HEK293 (cell line): ENCODE measurements at regions not wholly inside any gene's neighbourhood (a gene's known extent, or its start where the extent isn't known, plus 50 kb on each side); places are given as distances from the start of the nearest gene placed in this dataset.

ENCODE experiments used
- CTCF ChIA-PET: fragments of 350-600 bp; formaldehyde crosslinking; extraction: SDS; loops from one replicate; lab custom pipeline; 2021; ENCODE audit warnings: antibody characterized with exemption; lab: Yijun Ruan, JAX
- POLR2A ChIA-PET: fragments of 300-600 bp; formaldehyde crosslinking; extraction: SDS; loops from one replicate; lab custom pipeline; 2020; ENCODE audit warnings: antibody characterized with exemption, inconsistent platforms; lab: Yijun Ruan, JAX
- H3K27ac ChIP-seq: fragments of 200-500 bp; sonication (Bioruptor generic); 2 replicates; pipeline ENCODE4 v1.5.1; 2014; ENCODE audit warnings: low read depth, low read length, control low read depth, inconsistent platforms; ENCODE audit errors: extremely low read depth
- H3K36me3 ChIP-seq, 2 experiments: fragments of 200-500 bp in 1 of 2; sonication (Bioruptor generic) in 1 of 2; 1 replicate in 1 of 2; 2 replicates in 1 of 2; pipeline ENCODE4 v1.5.1; 2014 to 2017; ENCODE audit warnings: inconsistent platforms in 2 of 2, low read length in 2 of 2; ENCODE audit not compliant: control insufficient read depth in 2 of 2, insufficient read depth in 1 of 2
- H3K4me1 ChIP-seq: fragments of 200-500 bp; sonication (Bioruptor generic); 2 replicates; pipeline ENCODE4 v1.5.1; 2014; ENCODE audit warnings: mild to moderate bottlenecking, low read length, inconsistent platforms; ENCODE audit not compliant: control insufficient read depth, insufficient read depth
- H3K4me3 ChIP-seq: 2 replicates; pipeline ENCODE4 v1.5.1; 2011; ENCODE audit warnings: low read depth, mild to moderate bottlenecking, control low read depth, low read length, moderate library complexity
- H3K9me3 ChIP-seq: fragments of 200-500 bp; sonication (Bioruptor generic); 2 replicates; pipeline ENCODE4 v1.5.1; 2014; ENCODE audit warnings: low read depth, low read length, inconsistent platforms; ENCODE audit not compliant: control insufficient read depth, insufficient read depth
- EGR2 ChIP-seq: fragments of 450-650 bp; formaldehyde crosslinking; IDR thresholded peaks from 2 replicates; pipeline ENCODE4 v1.5.1; 2016; ENCODE audit warnings: low read depth, missing biosample characterization, missing genetic modification characterization
- MEIS1 ChIP-seq: sonication (generic); formaldehyde crosslinking; IDR thresholded peaks from 2 replicates; pipeline ENCODE4 v1.8.1; 2022; ENCODE audit warnings: missing genetic modification reagents, mild to moderate bottlenecking, borderline replicate concordance
- OSR2 ChIP-seq: fragments of 450-650 bp; formaldehyde crosslinking; IDR thresholded peaks from 2 replicates; pipeline ENCODE4 v1.5.1; 2016; ENCODE audit warnings: missing biosample characterization, missing genetic modification characterization
- TRIM28 ChIP-seq: IDR thresholded peaks from 2 replicates; pipeline ENCODE4 v1.6.1; 2011; ENCODE audit warnings: low read length, control low read depth, borderline replicate concordance
- ZBTB48 ChIP-seq: fragments of 450-650 bp; formaldehyde crosslinking; IDR thresholded peaks from 2 replicates; pipeline ENCODE4 v1.5.1; 2016; ENCODE audit warnings: missing biosample characterization, missing genetic modification characterization
- ZFP41 ChIP-seq: fragments of 450-650 bp; formaldehyde crosslinking; IDR thresholded peaks from 2 replicates; pipeline ENCODE4 v1.5.1; 2016; ENCODE audit warnings: missing biosample characterization, missing genetic modification characterization, borderline replicate concordance
- ZNF112 ChIP-seq: fragments of 450-650 bp; formaldehyde crosslinking; IDR thresholded peaks from 2 replicates; pipeline ENCODE4 v1.5.0; 2017; ENCODE audit warnings: missing biosample characterization, missing genetic modification characterization
- ZNF132 ChIP-seq: fragments of 450-650 bp; formaldehyde crosslinking; IDR thresholded peaks from 2 replicates; pipeline ENCODE4 v1.5.1; 2017; ENCODE audit warnings: missing biosample characterization, missing genetic modification characterization, borderline replicate concordance
- ZNF19 ChIP-seq: fragments of 450-650 bp; formaldehyde crosslinking; IDR thresholded peaks from 2 replicates; pipeline ENCODE4; 2016; ENCODE audit warnings: missing biosample characterization, missing genetic modification characterization, low read depth
- ZNF248 ChIP-seq: fragments of 450-650 bp; formaldehyde crosslinking; IDR thresholded peaks from 2 replicates; pipeline ENCODE4 v1.5.1; 2017; ENCODE audit warnings: missing biosample characterization, missing genetic modification characterization
- ZNF311 ChIP-seq: fragments of 450-650 bp; formaldehyde crosslinking; IDR thresholded peaks from 2 replicates; pipeline ENCODE4 v1.5.1; 2017; ENCODE audit warnings: missing biosample characterization, missing genetic modification characterization, borderline replicate concordance
- ZNF341 ChIP-seq: fragments of 450-650 bp; formaldehyde crosslinking; IDR thresholded peaks from 2 replicates; pipeline ENCODE4; 2016; ENCODE audit warnings: low read depth, missing biosample characterization, missing genetic modification characterization
- ZNF362 ChIP-seq: fragments of 450-650 bp; formaldehyde crosslinking; IDR thresholded peaks from 2 replicates; pipeline ENCODE4 v1.5.1; 2016; ENCODE audit warnings: missing biosample characterization, missing genetic modification characterization
- ZNF37A ChIP-seq: fragments of 450-650 bp; IDR thresholded peaks from 2 replicates; pipeline ENCODE4 v1.5.1; 2018; ENCODE audit warnings: missing biosample characterization, missing genetic modification characterization
- ZNF426 ChIP-seq: fragments of 450-650 bp; formaldehyde crosslinking; IDR thresholded peaks from 2 replicates; pipeline ENCODE4 v1.5.1; 2017; ENCODE audit warnings: missing biosample characterization, missing genetic modification characterization, mild to moderate bottlenecking, inconsistent platforms, moderate library complexity
- ZNF558 ChIP-seq: fragments of 450-650 bp; formaldehyde crosslinking; IDR thresholded peaks from 2 replicates; pipeline ENCODE4 v1.5.1; 2016; ENCODE audit warnings: missing biosample characterization, missing genetic modification characterization
- ZNF621 ChIP-seq: fragments of 450-650 bp; formaldehyde crosslinking; IDR thresholded peaks from 2 replicates; pipeline ENCODE4 v1.5.1; 2017; ENCODE audit warnings: missing biosample characterization, missing genetic modification characterization
- ZNF701 ChIP-seq: fragments of 450-650 bp; formaldehyde crosslinking; IDR thresholded peaks from 2 replicates; pipeline ENCODE4 v1.5.1; 2016; ENCODE audit warnings: missing biosample characterization, missing genetic modification characterization
- ZNF777 ChIP-seq: fragments of 450-650 bp; formaldehyde crosslinking; IDR thresholded peaks from 2 replicates; pipeline ENCODE4 v1.5.1; 2017; ENCODE audit warnings: missing biosample characterization, missing genetic modification characterization, borderline replicate concordance
- ZNF785 ChIP-seq: fragments of 450-650 bp; formaldehyde crosslinking; IDR thresholded peaks from 2 replicates; pipeline ENCODE4 v1.5.1; 2016; ENCODE audit warnings: missing biosample characterization, missing genetic modification characterization
- TF ChIP-seq, protein P1 (sequence below): fragments of 450-650 bp; formaldehyde crosslinking; IDR thresholded peaks from 2 replicates; pipeline ENCODE4 v1.5.1; 2016; ENCODE audit warnings: missing biosample characterization, missing genetic modification characterization
- TF ChIP-seq, protein P2 (sequence below): IDR thresholded peaks from 2 replicates; pipeline ENCODE4 v1.6.1; 2011; ENCODE audit warnings: mild to moderate bottlenecking, low read depth, low read length, borderline replicate concordance

- Histone ChIP-seq H3K9me3 (no peaks in the 10 kb centered on the region), H3K36me3 (no peaks in the 10 kb centered on the region), H3K4me1 (peaks cover 12% of the 10 kb centered on the region), H3K4me3 (no peak overlapping the region), H3K27ac (no peak overlapping the region)
- ChIA-PET POLR2A (interaction anchor here (1.1 kb wide), 1 partner anchor 10 kb away, joined by 3 read pairs; no protein-coding TSS in a partner anchor), CTCF (interaction anchor here (0.6 to 1.1 kb wide), 5 partner anchors 13 to 486 kb away, joined by 3 to 5 read pairs (median 3); no protein-coding TSS in a partner anchor)
- TF ChIP-seq ZNF621 (tag by site-specific recombination): no peak
- TF ChIP-seq ZNF777 (tag by site-specific recombination): no peak
- TF ChIP-seq ZNF248 (tag by site-specific recombination): no peak
- TF ChIP-seq OSR2 (tag by site-specific recombination): no peak
- TF ChIP-seq ZNF311 (tag by site-specific recombination): no peak
- TF ChIP-seq ZNF362 (tag by site-specific recombination): no peak
Observed at GRCh38 chr1:234550341-234551031, 59.5 kb downstream of the IRF2BP2 start.

GRCh38 chr1:234549447-234550021 is 60.4 kb downstream of the IRF2BP2 start:
- TF ChIP-seq, protein P1, sequence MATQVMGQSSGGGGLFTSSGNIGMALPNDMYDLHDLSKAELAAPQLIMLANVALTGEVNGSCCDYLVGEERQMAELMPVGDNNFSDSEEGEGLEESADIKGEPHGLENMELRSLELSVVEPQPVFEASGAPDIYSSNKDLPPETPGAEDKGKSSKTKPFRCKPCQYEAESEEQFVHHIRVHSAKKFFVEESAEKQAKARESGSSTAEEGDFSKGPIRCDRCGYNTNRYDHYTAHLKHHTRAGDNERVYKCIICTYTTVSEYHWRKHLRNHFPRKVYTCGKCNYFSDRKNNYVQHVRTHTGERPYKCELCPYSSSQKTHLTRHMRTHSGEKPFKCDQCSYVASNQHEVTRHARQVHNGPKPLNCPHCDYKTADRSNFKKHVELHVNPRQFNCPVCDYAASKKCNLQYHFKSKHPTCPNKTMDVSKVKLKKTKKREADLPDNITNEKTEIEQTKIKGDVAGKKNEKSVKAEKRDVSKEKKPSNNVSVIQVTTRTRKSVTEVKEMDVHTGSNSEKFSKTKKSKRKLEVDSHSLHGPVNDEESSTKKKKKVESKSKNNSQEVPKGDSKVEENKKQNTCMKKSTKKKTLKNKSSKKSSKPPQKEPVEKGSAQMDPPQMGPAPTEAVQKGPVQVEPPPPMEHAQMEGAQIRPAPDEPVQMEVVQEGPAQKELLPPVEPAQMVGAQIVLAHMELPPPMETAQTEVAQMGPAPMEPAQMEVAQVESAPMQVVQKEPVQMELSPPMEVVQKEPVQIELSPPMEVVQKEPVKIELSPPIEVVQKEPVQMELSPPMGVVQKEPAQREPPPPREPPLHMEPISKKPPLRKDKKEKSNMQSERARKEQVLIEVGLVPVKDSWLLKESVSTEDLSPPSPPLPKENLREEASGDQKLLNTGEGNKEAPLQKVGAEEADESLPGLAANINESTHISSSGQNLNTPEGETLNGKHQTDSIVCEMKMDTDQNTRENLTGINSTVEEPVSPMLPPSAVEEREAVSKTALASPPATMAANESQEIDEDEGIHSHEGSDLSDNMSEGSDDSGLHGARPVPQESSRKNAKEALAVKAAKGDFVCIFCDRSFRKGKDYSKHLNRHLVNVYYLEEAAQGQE (tag by site-specific recombination): no peak
- TF ChIP-seq EGR2 (tag by site-specific recombination) (no peak), ZNF132 (tag by site-specific recombination) (no peak)
- Histone ChIP-seq H3K4me1 (peaks cover 14% of the 10 kb centered on the region), H3K36me3 (no peaks in the 10 kb centered on the region), H3K4me3 (no peak overlapping the region), H3K9me3 (no peaks in the 10 kb centered on the region), H3K27ac (no peak overlapping the region)
- ChIA-PET POLR2A (interaction anchor here (0.6 to 1.1 kb wide), 2 partner anchors 11 to 499 kb away, joined by 3 read pairs; no protein-coding TSS in a partner anchor), CTCF (interaction anchor here (1.1 kb wide), 1 partner anchor 39 kb away, joined by 5 read pairs; no protein-coding TSS in a partner anchor)

DNA sequence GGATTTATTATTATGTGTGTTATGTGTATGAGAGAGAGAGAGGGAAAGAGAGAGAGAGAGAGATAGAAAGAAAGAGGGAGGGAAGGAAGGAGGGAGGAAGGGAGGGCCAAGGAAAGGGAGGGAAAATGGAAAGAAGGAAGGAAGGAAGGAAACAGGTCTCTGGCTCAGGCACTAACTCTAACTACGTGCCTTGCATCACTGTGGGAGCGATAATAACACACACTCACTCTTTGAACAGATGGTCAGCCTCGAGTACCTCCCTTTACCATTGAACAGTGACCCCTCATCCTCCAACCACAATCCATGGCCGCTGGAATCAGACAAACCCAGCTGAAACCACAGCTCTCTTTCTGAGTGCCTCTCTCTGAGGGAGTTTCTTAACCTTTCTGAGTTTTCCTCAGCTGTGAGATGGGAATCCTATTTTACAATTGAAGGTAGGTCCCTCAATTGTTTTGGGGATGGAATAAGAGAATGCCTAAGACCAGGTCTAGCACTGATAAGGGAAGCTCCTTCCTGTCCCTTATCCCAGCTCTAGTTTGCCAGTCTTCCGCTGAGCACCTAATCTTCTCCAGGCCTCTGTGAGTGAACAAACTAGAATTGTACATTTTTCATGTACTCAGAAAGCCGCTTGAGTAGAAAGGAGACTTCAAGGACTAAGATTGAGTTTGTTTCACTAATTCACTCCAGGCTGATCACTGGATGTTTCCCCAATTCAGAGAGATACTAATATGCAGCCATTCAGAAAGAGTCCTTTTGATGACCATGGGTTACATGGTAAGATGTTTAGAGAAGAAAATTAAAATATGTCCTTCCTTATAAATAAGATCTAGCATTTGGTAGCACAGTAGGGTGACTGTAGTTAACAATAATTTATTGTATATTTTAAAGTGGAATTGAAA is 62.8 kb downstream of the IRF2BP2 start:
- Histone ChIP-seq H3K27ac (no peak overlapping the region; the same call in 1 of the 2 replicates), H3K4me1 (peaks cover 23% of the 10 kb centered on the region), H3K4me3 (no peak overlapping the region), H3K36me3 (no peaks in the 10 kb centered on the region), H3K9me3 (no peaks in the 10 kb centered on the region)
- ChIA-PET CTCF (interaction anchor here (0.7 kb wide), 1 partner anchor 1100 kb away, joined by 3 read pairs; no protein-coding TSS in a partner anchor), POLR2A (interaction anchor here (0.5 kb wide), 1 partner anchor 574 kb away, joined by 3 read pairs; no protein-coding TSS in a partner anchor)
- TF ChIP-seq ZNF112 (tag by site-specific recombination) (no peak), ZBTB48 (tag by site-specific recombination) (peak; percentile 64), ZNF701 (tag by site-specific recombination) (no peak), MEIS1 (CRISPR knock-in tag) (no peak), ZNF37A (tag by site-specific recombination) (no peak), ZNF785 (tag by site-specific recombination) (no peak), ZNF341 (tag by site-specific recombination) (peak; percentile 64), ZNF558 (no peak), ZNF426 (tag by site-specific recombination) (no peak), ZNF621 (tag by site-specific recombination) (no peak), ZNF19 (no peak), ZFP41 (tag by site-specific recombination) (no peak), TRIM28 (no peak)
- TF ChIP-seq, protein P2, sequence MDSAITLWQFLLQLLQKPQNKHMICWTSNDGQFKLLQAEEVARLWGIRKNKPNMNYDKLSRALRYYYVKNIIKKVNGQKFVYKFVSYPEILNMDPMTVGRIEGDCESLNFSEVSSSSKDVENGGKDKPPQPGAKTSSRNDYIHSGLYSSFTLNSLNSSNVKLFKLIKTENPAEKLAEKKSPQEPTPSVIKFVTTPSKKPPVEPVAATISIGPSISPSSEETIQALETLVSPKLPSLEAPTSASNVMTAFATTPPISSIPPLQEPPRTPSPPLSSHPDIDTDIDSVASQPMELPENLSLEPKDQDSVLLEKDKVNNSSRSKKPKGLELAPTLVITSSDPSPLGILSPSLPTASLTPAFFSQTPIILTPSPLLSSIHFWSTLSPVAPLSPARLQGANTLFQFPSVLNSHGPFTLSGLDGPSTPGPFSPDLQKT: no peak
